ENCODE measurements at regions not wholly inside any gene's neighbourhood (a gene's known extent, or its start where the extent isn't known, plus 50 kb on each side); places are given as distances from the start of the nearest gene placed in this dataset.

DNA sequence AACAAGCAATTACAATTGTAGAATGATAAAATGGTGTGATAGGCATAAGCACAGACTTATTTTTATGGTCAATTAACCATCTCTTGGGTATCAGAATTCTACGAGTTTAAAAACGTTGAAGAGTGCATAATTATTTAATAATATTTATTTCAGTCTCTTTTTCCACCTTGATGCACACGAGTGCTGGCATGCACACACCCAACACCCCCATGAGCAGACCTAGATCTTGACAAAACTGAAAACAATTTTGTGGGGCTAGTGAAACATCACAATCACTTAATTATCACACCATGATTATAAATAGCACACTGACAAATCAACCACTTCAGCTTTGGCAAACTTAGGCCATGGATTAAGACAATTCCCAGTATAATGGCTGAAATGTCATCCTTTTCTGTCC is 61.0 kb upstream of the RFC3 start:
- no peaks in the 10 kb centered on the region for H3K9me3 ChIP-seq (ENCODE audit: insufficient read depth, low read depth, low read length)
- no peak overlapping the region for H3K9ac ChIP-seq (ENCODE audit: low read depth, low read length)
- no peaks in the 10 kb centered on the region for H3K4me1 ChIP-seq (ENCODE audit: insufficient read depth, low read length)
- H3K4me3 ChIP-seq (ENCODE audit: low read length): no peak overlapping the region
- no peaks in the 10 kb centered on the region for H3K36me3 ChIP-seq (ENCODE audit: insufficient read depth, low read depth, low read length)
- no peaks in the 10 kb centered on the region for H3K27me3 ChIP-seq (ENCODE audit: insufficient read depth, low read length)
- H3K27ac ChIP-seq (ENCODE audit: low read length): no peak overlapping the region

DNA sequence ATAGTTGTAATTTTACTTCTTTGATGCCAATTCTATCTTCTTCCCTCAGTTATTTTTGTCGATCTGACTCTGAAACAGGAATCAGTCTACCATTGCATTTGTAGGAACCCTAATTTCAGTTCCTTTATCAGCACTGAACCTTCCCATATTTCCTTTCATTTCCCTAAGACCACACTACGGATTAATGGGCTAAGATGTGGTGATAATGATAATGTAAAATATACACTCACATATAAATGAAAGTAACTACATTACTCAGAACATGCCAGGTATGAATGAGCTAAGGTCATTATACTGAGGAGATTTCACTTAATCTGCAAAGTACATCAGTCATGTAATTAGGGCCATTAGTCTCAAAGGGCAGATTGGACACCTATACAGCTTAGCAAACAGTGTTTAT is 60.2 kb upstream of the RFC3 start:
- Histone ChIP-seq H3K9ac (ENCODE audit: low read depth, low read length) (no peak overlapping the region), H3K4me3 (ENCODE audit: low read length) (no peak overlapping the region), H3K36me3 (ENCODE audit: insufficient read depth, low read depth, low read length) (no peaks in the 10 kb centered on the region), H3K27ac (ENCODE audit: low read length) (no peak overlapping the region), H3K9me3 (ENCODE audit: insufficient read depth, low read depth, low read length) (no peaks in the 10 kb centered on the region), H3K4me1 (ENCODE audit: insufficient read depth, low read length) (no peaks in the 10 kb centered on the region), H3K27me3 (ENCODE audit: insufficient read depth, low read length) (no peaks in the 10 kb centered on the region)

DNA sequence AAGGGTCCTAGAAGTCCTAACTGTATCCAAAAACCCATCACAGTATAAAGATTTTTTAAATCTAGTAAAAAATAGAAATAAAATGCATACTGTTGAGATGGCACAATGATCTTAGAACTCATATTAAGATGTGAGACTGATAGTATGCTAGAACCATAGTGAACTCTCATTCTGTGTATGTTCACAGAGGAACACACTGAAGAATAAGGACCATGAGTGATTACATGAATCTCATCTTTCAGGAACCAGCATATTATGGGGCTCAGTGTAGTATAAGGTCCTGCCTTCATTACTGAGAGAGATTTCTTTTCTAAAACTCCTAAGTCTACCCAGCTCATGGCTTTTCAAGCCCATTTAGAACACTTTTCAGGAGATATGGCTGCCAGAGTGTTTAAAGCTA is 59.8 kb upstream of the RFC3 start:
- Histone ChIP-seq H3K9ac (ENCODE audit: low read depth, low read length) (no peak overlapping the region), H3K4me3 (ENCODE audit: low read length) (no peak overlapping the region), H3K27ac (ENCODE audit: low read length) (no peak overlapping the region), H3K9me3 (ENCODE audit: insufficient read depth, low read depth, low read length) (no peaks in the 10 kb centered on the region), H3K36me3 (ENCODE audit: insufficient read depth, low read depth, low read length) (no peaks in the 10 kb centered on the region), H3K4me1 (ENCODE audit: insufficient read depth, low read length) (no peaks in the 10 kb centered on the region), H3K27me3 (ENCODE audit: insufficient read depth, low read length) (no peaks in the 10 kb centered on the region)

DNA sequence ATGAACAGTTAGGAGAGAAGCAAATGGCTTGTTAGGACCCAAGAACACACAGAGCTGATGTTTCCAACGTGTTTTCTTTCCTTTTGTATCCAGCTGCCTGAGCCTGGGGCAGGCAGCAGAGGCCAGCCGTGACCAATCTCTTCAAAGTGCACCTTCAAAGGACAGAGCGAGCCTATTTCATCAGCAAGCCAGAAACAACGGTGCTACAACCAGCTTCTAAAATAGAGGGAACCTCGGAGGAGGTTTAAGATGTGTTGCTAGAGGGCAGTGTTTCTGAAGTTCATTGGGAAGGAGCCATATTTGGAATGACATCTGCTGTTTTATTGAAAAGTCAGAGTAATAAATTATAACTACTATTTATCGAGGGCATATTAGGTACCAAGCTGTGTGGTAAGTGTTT is 56.2 kb upstream of the RFC3 start:
- H3K36me3 ChIP-seq (ENCODE audit: insufficient read depth, low read depth, low read length): no peaks in the 10 kb centered on the region
- no peak overlapping the region for H3K27ac ChIP-seq (ENCODE audit: low read length)
- H3K27me3 ChIP-seq (ENCODE audit: insufficient read depth, low read length): no peaks in the 10 kb centered on the region
- no peak overlapping the region for H3K9ac ChIP-seq (ENCODE audit: low read depth, low read length)
- no peak overlapping the region for H3K4me3 ChIP-seq (ENCODE audit: low read length)
- no peaks in the 10 kb centered on the region for H3K4me1 ChIP-seq (ENCODE audit: insufficient read depth, low read length)
- H3K9me3 ChIP-seq (ENCODE audit: insufficient read depth, low read depth, low read length): no peaks in the 10 kb centered on the region

DNA sequence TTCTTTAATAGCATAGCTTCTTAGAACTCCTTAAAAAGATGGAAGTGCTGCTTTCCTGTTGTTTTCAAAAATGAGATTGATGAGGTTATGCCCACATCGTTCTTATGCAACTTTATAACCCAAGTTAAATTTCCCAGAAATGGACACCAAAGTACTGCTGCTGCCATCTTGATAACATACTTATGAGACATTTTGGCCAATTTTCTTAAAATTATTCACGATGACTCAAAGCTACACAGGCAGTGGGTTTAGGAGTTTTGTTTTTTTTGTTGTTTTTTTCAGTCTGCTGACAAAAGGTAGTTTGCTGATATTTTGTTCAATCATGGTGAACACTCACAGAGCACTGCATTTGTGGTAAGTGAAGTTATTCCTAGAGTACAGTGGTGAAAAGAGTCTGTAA is 54.9 kb upstream of the RFC3 start:
- Histone ChIP-seq H3K9ac (ENCODE audit: low read depth, low read length) (no peak overlapping the region), H3K4me3 (ENCODE audit: low read length) (no peak overlapping the region), H3K27ac (ENCODE audit: low read length) (no peak overlapping the region), H3K27me3 (ENCODE audit: insufficient read depth, low read length) (no peaks in the 10 kb centered on the region), H3K36me3 (ENCODE audit: insufficient read depth, low read depth, low read length) (no peaks in the 10 kb centered on the region), H3K4me1 (ENCODE audit: insufficient read depth, low read length) (no peaks in the 10 kb centered on the region), H3K9me3 (ENCODE audit: insufficient read depth, low read depth, low read length) (no peaks in the 10 kb centered on the region)

DNA sequence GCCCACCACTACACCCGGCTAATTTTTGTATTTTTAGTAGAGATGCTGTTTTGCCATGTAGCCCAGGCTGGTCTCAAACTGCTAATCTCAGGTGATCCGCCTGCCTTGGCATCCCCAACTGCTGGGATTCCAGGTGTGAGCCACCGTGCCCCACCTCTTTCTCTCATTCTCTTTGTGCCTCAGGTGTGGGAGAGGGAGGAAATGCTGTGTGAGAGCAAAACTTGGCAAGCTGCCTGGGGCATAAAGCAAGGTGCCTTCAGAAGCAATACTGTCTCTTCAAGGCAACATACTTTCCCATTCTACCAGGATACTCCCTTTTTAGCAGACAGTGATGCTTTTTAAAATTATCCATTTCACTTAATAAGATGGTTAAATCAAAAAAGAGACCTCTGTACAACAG is 53.2 kb upstream of the RFC3 start:
- H3K27ac ChIP-seq (ENCODE audit: low read length): no peak overlapping the region
- no peaks in the 10 kb centered on the region for H3K9me3 ChIP-seq (ENCODE audit: insufficient read depth, low read depth, low read length)
- no peaks in the 10 kb centered on the region for H3K4me1 ChIP-seq (ENCODE audit: insufficient read depth, low read length)

DNA sequence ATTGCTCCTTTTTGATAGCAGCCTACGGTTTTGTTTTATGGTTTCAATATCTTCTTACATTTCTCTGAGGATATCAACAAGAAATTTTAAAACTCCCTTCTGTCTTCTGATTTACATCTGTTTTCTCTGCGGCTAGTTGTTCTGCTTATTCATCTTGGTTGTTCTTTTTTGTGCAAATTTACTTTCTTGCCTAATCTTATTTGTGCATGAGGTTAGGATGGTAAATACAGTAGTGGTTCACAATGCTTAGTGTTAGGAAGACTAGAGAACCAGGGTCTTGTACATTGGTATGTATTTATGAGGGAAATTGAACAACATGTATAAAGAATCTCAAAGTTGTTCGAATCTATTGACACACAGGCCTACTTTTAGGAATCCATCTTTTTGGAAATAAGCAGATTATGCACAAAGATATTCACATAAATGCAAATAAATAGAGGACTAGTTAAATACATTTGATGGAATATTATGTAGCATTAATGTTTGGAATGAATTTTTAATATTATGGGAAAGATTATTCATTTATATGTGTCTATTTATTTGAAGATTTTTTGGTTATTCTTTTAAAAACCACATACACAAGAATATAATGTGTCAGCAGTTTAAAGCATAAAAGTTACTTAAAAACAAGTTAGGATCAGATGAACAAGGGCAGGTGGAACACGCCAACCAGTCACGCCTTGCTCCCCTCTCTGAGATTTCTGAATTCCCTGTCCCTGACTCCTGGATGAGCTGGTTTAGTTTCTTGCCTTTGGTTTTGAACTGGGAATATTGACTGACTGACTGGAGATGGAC is 51.4 kb upstream of the RFC3 start:
- Histone ChIP-seq H3K27ac (ENCODE audit: low read length) (no peak overlapping the region), H3K4me3 (ENCODE audit: low read length) (no peak overlapping the region), H3K36me3 (ENCODE audit: insufficient read depth, low read depth, low read length) (no peaks in the 10 kb centered on the region), H3K27me3 (ENCODE audit: insufficient read depth, low read length) (no peaks in the 10 kb centered on the region), H3K9me3 (ENCODE audit: insufficient read depth, low read depth, low read length) (no peaks in the 10 kb centered on the region), H3K9ac (ENCODE audit: low read depth, low read length) (no peak overlapping the region), H3K4me1 (ENCODE audit: insufficient read depth, low read length) (no peaks in the 10 kb centered on the region)

More for the DNA sequence above, 53.2 kb upstream of the RFC3 start:
- no peak overlapping the region for H3K4me3 ChIP-seq (ENCODE audit: low read length)
- no peak overlapping the region for H3K9ac ChIP-seq (ENCODE audit: low read depth, low read length)
- H3K27me3 ChIP-seq (ENCODE audit: insufficient read depth, low read length): no peaks in the 10 kb centered on the region
- H3K36me3 ChIP-seq (ENCODE audit: insufficient read depth, low read depth, low read length): no peaks in the 10 kb centered on the region

DNA sequence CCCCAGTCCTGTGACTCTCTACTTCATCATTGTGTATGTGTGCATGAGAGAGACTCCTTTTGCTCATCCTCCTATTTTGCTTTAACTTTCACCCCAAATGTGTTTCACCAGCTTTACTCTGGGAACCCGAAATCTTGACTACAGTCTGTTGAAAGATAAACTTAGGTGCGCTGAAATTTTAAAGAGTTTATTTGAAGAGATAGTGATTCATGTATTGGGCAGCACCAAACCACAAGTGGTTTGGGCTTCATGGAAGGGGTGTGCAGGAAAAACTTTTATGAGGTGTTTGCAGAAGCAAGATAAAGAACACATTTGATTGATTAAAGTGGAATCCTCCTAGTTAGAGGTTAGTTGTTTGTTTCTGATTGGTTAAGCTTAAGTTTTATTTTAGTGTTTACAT is 50.8 kb upstream of the RFC3 start:
- Histone ChIP-seq H3K4me1 (ENCODE audit: insufficient read depth, low read length) (no peaks in the 10 kb centered on the region), H3K27me3 (ENCODE audit: insufficient read depth, low read length) (no peaks in the 10 kb centered on the region), H3K27ac (ENCODE audit: low read length) (no peak overlapping the region), H3K9me3 (ENCODE audit: insufficient read depth, low read depth, low read length) (no peaks in the 10 kb centered on the region), H3K36me3 (ENCODE audit: insufficient read depth, low read depth, low read length) (no peaks in the 10 kb centered on the region), H3K4me3 (ENCODE audit: low read length) (no peak overlapping the region), H3K9ac (ENCODE audit: low read depth, low read length) (no peak overlapping the region)
